ENCODE measurements at regions not wholly inside any gene's neighbourhood (a gene's known extent, or its start where the extent isn't known, plus 50 kb on each side); places are given as distances from the start of the nearest gene placed in this dataset.

DNA sequence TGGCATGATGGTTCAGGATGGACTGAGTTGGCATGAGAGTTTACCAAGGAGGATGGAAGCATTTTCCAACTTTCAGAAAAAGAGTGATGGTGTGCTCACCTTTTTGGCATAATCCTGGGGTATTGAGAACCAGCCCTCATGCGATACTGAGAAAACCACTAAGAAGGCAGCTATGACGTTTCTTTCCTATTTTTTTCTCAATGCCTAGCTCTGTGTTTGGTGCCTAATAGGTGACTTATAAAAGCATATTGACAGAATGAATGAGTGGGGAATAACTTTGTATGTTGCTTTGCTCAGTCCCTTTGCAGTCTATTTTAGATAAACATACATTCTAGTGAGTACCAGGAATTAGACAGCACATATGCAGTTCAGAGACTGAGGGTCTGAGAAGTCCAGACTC lies 816.3 kb downstream of the DHX35 start:
- TF ChIP-seq, protein P1, sequence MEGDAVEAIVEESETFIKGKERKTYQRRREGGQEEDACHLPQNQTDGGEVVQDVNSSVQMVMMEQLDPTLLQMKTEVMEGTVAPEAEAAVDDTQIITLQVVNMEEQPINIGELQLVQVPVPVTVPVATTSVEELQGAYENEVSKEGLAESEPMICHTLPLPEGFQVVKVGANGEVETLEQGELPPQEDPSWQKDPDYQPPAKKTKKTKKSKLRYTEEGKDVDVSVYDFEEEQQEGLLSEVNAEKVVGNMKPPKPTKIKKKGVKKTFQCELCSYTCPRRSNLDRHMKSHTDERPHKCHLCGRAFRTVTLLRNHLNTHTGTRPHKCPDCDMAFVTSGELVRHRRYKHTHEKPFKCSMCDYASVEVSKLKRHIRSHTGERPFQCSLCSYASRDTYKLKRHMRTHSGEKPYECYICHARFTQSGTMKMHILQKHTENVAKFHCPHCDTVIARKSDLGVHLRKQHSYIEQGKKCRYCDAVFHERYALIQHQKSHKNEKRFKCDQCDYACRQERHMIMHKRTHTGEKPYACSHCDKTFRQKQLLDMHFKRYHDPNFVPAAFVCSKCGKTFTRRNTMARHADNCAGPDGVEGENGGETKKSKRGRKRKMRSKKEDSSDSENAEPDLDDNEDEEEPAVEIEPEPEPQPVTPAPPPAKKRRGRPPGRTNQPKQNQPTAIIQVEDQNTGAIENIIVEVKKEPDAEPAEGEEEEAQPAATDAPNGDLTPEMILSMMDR (IDR thresholded peaks at IDR 0.05), result no peak
- TF ChIP-seq POLR2A (IDR thresholded peaks at IDR 0.05), result no peak

Measured in body of pancreas (tissue), 4 donors.